B cell (primary cell): ENCODE measurements at regions not wholly inside any gene's neighbourhood (a gene's known extent, or its start where the extent isn't known, plus 50 kb on each side); places are given as distances from the start of the nearest gene placed in this dataset.

ENCODE experiments used
- ATAC-seq: fragments of 200-7000 bp; cut with Tn5 transposase; one replicate; pipeline ENCODE4 v1.10.0; 2021; ENCODE audit warnings: low read depth, mild to moderate bottlenecking, moderate number of reproducible peaks, moderate library complexity
- CTCF ChIA-PET: fragments of 350-600 bp; sonication (Branson Sonifier 250); formaldehyde crosslinking; loops from one replicate; lab custom pipeline; 2021; ENCODE audit warnings: antibody characterized with exemption, inconsistent platforms; lab: Charles Lee
- POLR2A ChIA-PET: fragments of 350-600 bp; sonication (Branson Sonifier 250); formaldehyde crosslinking; loops from one replicate; lab custom pipeline; 2021; ENCODE audit warnings: antibody characterized with exemption; lab: Charles Lee
- DNase-seq: peaks from one replicate; pipeline ENCODE4 v3.0.0; 2013
- H2AFZ ChIP-seq: 2 replicates; pipeline ENCODE4 v1.6.1; 2012; ENCODE audit warnings: mild to moderate bottlenecking, low read depth, low read length; ENCODE audit not compliant: insufficient read depth, poor library complexity, severe bottlenecking
- H3K27ac ChIP-seq, 2 donors: 1 replicate in 1 of 2; 2 replicates in 1 of 2; pipeline ENCODE4 v1.5.1; 2012 to 2013; ENCODE audit warnings: low read length in 2 of 2, mild to moderate bottlenecking in 2 of 2, moderate library complexity in 1 of 2
- H3K27me3 ChIP-seq, 4 experiments: fragments of 200-600 bp in 1 of 4; sonication (generic) in 1 of 4; replicated peaks in 1 of 4; 1 replicate in 2 of 4; 2 replicates in 2 of 4; pipeline versions ENCODE4 v1.6.1 to v1.7.0; 2013 to 2016; ENCODE audit warnings: low read length in 3 of 4, mild to moderate bottlenecking in 2 of 4, mixed read lengths in 1 of 4, moderate library complexity in 1 of 4; ENCODE audit not compliant: insufficient read depth in 4 of 4, control insufficient read depth in 3 of 4; ENCODE audit errors: control extremely low read depth in 1 of 4
- H3K36me3 ChIP-seq, 2 experiments: replicated peaks in 1 of 2; 1 replicate in 1 of 2; 2 replicates in 1 of 2; pipeline versions ENCODE4 v1.6.1 to v1.7.1; 2013; ENCODE audit warnings: low read length in 1 of 2; ENCODE audit not compliant: insufficient read depth in 2 of 2, control insufficient read depth in 1 of 2; ENCODE audit errors: control extremely low read depth in 1 of 2, extremely low read depth in 1 of 2
- H3K4me1 ChIP-seq, 2 donors: fragments of 200-600 bp in 1 of 2; sonication (generic) in 1 of 2; 1 replicate in 1 of 2; 2 replicates in 1 of 2; pipeline versions ENCODE4 v1.5.1 to v1.6.1; 2013 to 2017; ENCODE audit warnings: low read length in 2 of 2; ENCODE audit not compliant: control insufficient read depth in 2 of 2, insufficient read depth in 2 of 2
- H3K4me2 ChIP-seq: replicated peaks from 2 replicates; pipeline ENCODE3; 2012; ENCODE audit warnings: mild to moderate bottlenecking, low read depth, low read length; ENCODE audit not compliant: poor library complexity, severe bottlenecking
- H3K4me3 ChIP-seq, 5 experiments: fragments of 200-600 bp in 1 of 5; sonication (generic) in 1 of 5; 1 replicate in 3 of 5; 2 replicates in 2 of 5; pipeline versions ENCODE4 v1.5.1 to v1.7.0; 2011 to 2016; ENCODE audit warnings: low read length in 4 of 5, mild to moderate bottlenecking in 4 of 5, low read depth in 2 of 5, control low read depth in 1 of 5, moderate library complexity in 1 of 5; ENCODE audit not compliant: insufficient read depth in 1 of 5; ENCODE audit errors: control extremely low read depth in 1 of 5, extremely low read depth in 1 of 5
- H3K79me2 ChIP-seq: fragments of 200-600 bp; sonication (generic); one replicate; pipeline ENCODE4 v1.6.0; 2016; ENCODE audit warnings: low read length; ENCODE audit not compliant: control insufficient read depth, insufficient read depth
- H3K9ac ChIP-seq: fragments of 200-600 bp; sonication (generic); 2 replicates; pipeline ENCODE4 v1.6.1; 2017; ENCODE audit warnings: mild to moderate bottlenecking, low read length, moderate library complexity
- H3K9me3 ChIP-seq, 3 donors: one replicate each; pipeline versions ENCODE4 v1.6.1 to v1.7.1; 2013; ENCODE audit warnings: low read length in 2 of 3; ENCODE audit not compliant: control insufficient read depth in 2 of 3, insufficient read depth in 1 of 3; ENCODE audit errors: control extremely low read depth in 1 of 3
- H4K20me1 ChIP-seq: 2 replicates; pipeline ENCODE4 v1.6.0; 2012; ENCODE audit warnings: mild to moderate bottlenecking, low read length; ENCODE audit not compliant: insufficient read depth, control insufficient read depth, poor library complexity, severe bottlenecking
- H3K27ac Mint-ChIP-seq: one replicate; pipeline ENCODE4 v1.8.0; 2021; ENCODE audit warnings: mixed read lengths
- H3K27me3 Mint-ChIP-seq: one replicate; pipeline ENCODE4 v1.8.0; 2021; ENCODE audit warnings: mixed read lengths
- H3K4me1 Mint-ChIP-seq: one replicate; pipeline ENCODE4 v1.8.0; 2021; ENCODE audit warnings: mixed read lengths
- H3K4me3 Mint-ChIP-seq: one replicate; pipeline ENCODE4 v1.8.0; 2021; ENCODE audit warnings: mixed read lengths
- H3K9me3 Mint-ChIP-seq: one replicate; pipeline ENCODE4 v1.8.0; 2022; ENCODE audit warnings: mixed read lengths; ENCODE audit not compliant: insufficient read depth
- CTCF ChIP-seq: fragments of 200-600 bp; IDR thresholded peaks from one replicate; pipeline ENCODE4 v1.8.0; 2022; ENCODE audit warnings: antibody characterized with exemption, mild to moderate bottlenecking
- EZH2 ChIP-seq: IDR thresholded peaks from 2 replicates; pipeline ENCODE4 v1.6.1; 2012; ENCODE audit warnings: borderline replicate concordance, low read depth, mild to moderate bottlenecking, moderate library complexity, low read length; ENCODE audit not compliant: insufficient read depth, poor library complexity, severe bottlenecking
- WGBS: methylation state at CpG from one replicate; pipeline ENCODE4 v1.1.5; 2013; ENCODE audit warnings: missing lambda C conversion rate; ENCODE audit not compliant: insufficient coverage; 5-methylcytosine and 5-hydroxymethylcytosine counted together
- intact Hi-C: fragments of 100-400 bp; cut with micrococcal nuclease; formaldehyde crosslinking; loops from one replicate; pipeline ENCODE4 v1.10.0; 2022

GRCh38 chr13:75986818-75987217 lies 350.7 kb downstream of the LMO7 start:
- ChIA-PET POLR2A (no interaction called here), CTCF (no interaction called here)
- ATAC-seq (peak; percentile 21), DNase-seq (peak; percentile 8)
- no peaks in the 10 kb centered on the region for H3K9me3 ChIP-seq
- Mint-ChIP-seq H3K4me1 (peaks cover 2% of the 10 kb centered on the region), H3K9me3 (no peaks in the 10 kb centered on the region), H3K27me3 (no peaks in the 10 kb centered on the region), H3K4me3 (no peak overlapping the region), H3K27ac (no peak overlapping the region)
- H4K20me1 ChIP-seq: no peaks in the 10 kb centered on the region
- WGBS: 0% methylated on average over 1 of the region's 1 CpG
- H3K4me2 ChIP-seq: no peak overlapping the region
- H2AFZ ChIP-seq: no peak overlapping the region
- intact Hi-C loops: no loop called here
- no peaks in the 10 kb centered on the region for H3K4me1 ChIP-seq
- H3K9ac ChIP-seq: no peak overlapping the region
- H3K36me3 ChIP-seq: no peaks in the 10 kb centered on the region
- TF ChIP-seq EZH2 (no peak), CTCF (no peak)
- H3K4me3 ChIP-seq: no peak overlapping the region
- H3K27ac ChIP-seq: no peak overlapping the region
- no peaks in the 10 kb centered on the region for H3K79me2 ChIP-seq
- no peaks in the 10 kb centered on the region for H3K27me3 ChIP-seq

GRCh38 chr13:75985132-75985531 lies 349.0 kb downstream of the LMO7 start:
- CTCF ChIA-PET: no interaction called here
- ATAC-seq (no peak), DNase-seq (no peak)
- TF ChIP-seq CTCF (no peak), EZH2 (no peak)
- Histone ChIP-seq H3K4me1 (no peaks in the 10 kb centered on the region), H3K9ac (no peak overlapping the region), H4K20me1 (no peaks in the 10 kb centered on the region), H2AFZ (no peak overlapping the region), H3K79me2 (no peaks in the 10 kb centered on the region), H3K4me3 (no peak overlapping the region), H3K27ac (no peak overlapping the region), H3K27me3 (no peaks in the 10 kb centered on the region), H3K4me2 (no peak overlapping the region), H3K36me3 (no peaks in the 10 kb centered on the region), H3K9me3 (no peaks in the 10 kb centered on the region)
- H3K4me1 Mint-ChIP-seq: peaks cover 2% of the 10 kb centered on the region
- no peak overlapping the region for H3K27ac Mint-ChIP-seq
- H3K27me3 Mint-ChIP-seq: no peaks in the 10 kb centered on the region
- intact Hi-C loops: no loop called here
- H3K4me3 Mint-ChIP-seq: no peak overlapping the region
- H3K9me3 Mint-ChIP-seq: no peaks in the 10 kb centered on the region
- POLR2A ChIA-PET: no interaction called here
- WGBS: no CpG with 5 or more reads among the region's 1 CpG
